Subcutaneous abdominal adipose tissue (tissue), 5 donors: ENCODE measurements at regions not wholly inside any gene's neighbourhood (a gene's known extent, or its start where the extent isn't known, plus 50 kb on each side); places are given as distances from the start of the nearest gene placed in this dataset.

Experiments
- H3K27ac ChIP-seq: one replicate; pipeline ENCODE4 v1.7.0; 2013; ENCODE audit warnings: low read depth, mild to moderate bottlenecking, inconsistent platforms, low read length, moderate library complexity
- H3K27me3 ChIP-seq, 5 donors: one replicate each; pipeline ENCODE4 v1.7.0; 2013; ENCODE audit warnings: low read length in 5 of 5, inconsistent platforms in 1 of 5; ENCODE audit not compliant: control insufficient read depth in 5 of 5, insufficient read depth in 4 of 5
- H3K36me3 ChIP-seq, 5 donors: one replicate each; pipeline ENCODE4 v1.7.0; 2013; ENCODE audit warnings: low read length in 5 of 5; ENCODE audit not compliant: control insufficient read depth in 5 of 5, insufficient read depth in 5 of 5
- H3K4me1 ChIP-seq, 5 donors: one replicate each; pipeline ENCODE4 v1.7.0; 2013; ENCODE audit warnings: low read length in 5 of 5, mild to moderate bottlenecking in 3 of 5, moderate library complexity in 1 of 5; ENCODE audit not compliant: control insufficient read depth in 5 of 5, insufficient read depth in 5 of 5
- H3K4me3 ChIP-seq, 5 donors: one replicate each; pipeline ENCODE4 v1.7.0; 2013; ENCODE audit warnings: low read length in 5 of 5, low read depth in 1 of 5
- H3K9ac ChIP-seq, 5 donors: one replicate each; pipeline ENCODE4 v1.7.0; 2013; ENCODE audit warnings: low read length in 5 of 5, mild to moderate bottlenecking in 4 of 5, moderate library complexity in 3 of 5
- H3K9me3 ChIP-seq, 5 donors: one replicate each; pipeline ENCODE4 v1.7.0; 2013; ENCODE audit warnings: low read length in 5 of 5; ENCODE audit not compliant: control insufficient read depth in 5 of 5
- donor health status: healthy.
- donor health status: healthy.
- donor health status: healthy.
- donor health status: healthy.
- donor health status: healthy.

DNA sequence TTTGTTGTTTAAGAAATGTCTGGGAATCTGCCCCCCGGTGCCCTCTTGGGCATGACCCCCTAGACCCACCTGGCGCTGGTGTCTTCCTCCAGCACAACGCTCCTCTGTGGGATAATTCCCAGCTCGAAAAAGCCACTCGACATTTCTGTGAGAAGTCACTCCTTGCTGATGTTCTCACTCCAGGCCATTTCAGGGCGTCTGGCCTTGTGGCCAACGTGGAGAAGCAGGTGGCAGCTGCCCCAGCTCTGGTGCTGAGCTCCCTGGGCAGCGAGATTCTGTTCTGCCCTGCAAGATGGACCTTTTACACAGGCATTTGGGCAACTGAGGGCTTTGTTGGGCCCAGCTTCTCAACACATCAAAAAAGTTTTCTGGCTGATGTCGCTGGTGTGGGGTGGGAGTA, 147.7 kb upstream of the WNT4 start:
- H3K27ac ChIP-seq = no peak overlapping the region
- H3K36me3 ChIP-seq = no peaks in the 10 kb centered on the region
- H3K4me3 ChIP-seq = no peak overlapping the region
- no peak overlapping the region for H3K9ac ChIP-seq
- peaks cover 0 to 5% (median 5%) of the 10 kb centered on the region in 5 donors for H3K9me3 ChIP-seq
- no peaks in the 10 kb centered on the region for H3K4me1 ChIP-seq
- H3K27me3 ChIP-seq = peaks cover 0 to 16% (median 5%) of the 10 kb centered on the region in 5 donors

DNA sequence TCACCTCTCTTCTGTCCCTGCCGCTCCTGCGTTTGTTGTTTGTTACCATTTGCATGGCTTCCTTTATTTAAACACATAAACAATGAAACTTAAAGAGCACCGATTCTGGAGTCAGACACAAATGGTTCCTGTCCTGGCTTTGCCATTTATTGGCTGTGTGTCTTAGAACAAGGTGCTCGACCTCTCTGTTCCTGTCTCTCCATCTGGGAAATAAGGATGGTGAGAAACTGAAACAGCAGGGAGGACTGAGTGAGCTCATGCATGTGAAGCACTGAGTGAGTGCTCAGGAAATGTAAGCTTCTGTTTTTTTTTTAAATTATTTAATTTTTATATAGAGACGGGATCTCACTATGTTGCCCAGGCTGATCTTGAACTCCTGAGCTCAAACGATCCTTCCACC, 148.2 kb upstream of the WNT4 start:
- peaks cover 0 to 16% (median 5%) of the 10 kb centered on the region in 5 donors for H3K27me3 ChIP-seq
- no peak overlapping the region for H3K4me3 ChIP-seq
- H3K9ac ChIP-seq = no peak overlapping the region
- no peaks in the 10 kb centered on the region for H3K36me3 ChIP-seq
- no peaks in the 10 kb centered on the region for H3K4me1 ChIP-seq
- H3K9me3 ChIP-seq = peaks cover 0 to 5% (median 5%) of the 10 kb centered on the region in 5 donors
- no peak overlapping the region for H3K27ac ChIP-seq

GRCh38 chr1:22291494-22291893, 148.6 kb upstream of the WNT4 start:
- no peaks in the 10 kb centered on the region for H3K4me1 ChIP-seq
- H3K9ac ChIP-seq = no peak overlapping the region
- no peak overlapping the region for H3K27ac ChIP-seq
- no peak overlapping the region for H3K4me3 ChIP-seq
- H3K9me3 ChIP-seq = peaks cover 0 to 5% (median 5%) of the 10 kb centered on the region in 5 donors
- H3K36me3 ChIP-seq = no peaks in the 10 kb centered on the region
- H3K27me3 ChIP-seq = peaks cover 1 to 17% (median 7%) of the 10 kb centered on the region in 5 donors

DNA sequence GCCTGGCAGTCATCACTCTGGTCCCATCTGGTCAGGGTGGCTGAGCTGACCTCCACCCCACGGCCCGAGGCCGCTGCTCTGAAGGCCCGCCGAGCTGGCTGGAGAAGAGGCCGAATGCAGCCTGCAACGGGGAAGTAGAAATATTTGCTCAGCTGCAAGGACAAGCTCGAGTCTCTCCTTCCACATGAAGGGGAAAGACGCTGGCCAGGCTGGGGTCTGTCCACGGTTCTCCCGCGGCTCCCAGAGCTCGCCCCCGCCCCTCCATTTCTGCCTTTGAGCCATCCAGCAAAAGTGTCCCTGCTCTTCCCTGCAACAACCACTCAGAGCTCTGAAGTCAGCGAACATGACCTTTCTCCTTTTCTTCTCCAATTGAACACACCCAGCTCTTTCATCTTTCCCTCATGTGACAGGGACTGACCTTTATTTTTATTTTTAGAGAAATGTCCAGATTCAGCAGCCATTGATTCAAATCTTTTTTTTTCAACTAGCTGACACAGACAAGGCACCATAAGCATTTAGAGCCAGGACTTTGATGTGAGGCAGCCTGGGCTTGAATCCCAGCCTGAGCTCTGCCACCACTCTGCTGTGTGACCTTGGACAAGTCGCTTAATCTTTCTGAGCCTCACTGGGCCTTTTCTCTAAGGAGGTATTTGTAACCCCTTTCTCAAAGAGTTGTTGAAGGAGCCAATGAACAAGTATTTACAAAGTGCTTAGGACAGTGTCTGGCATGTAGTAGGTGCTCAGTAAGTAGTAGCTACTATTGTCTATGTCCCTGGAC, 149.3 kb upstream of the WNT4 start:
- no peak overlapping the region for H3K27ac ChIP-seq
- peaks cover 0 to 5% (median 0%) of the 10 kb centered on the region in 5 donors for H3K4me1 ChIP-seq
- H3K9me3 ChIP-seq = peaks cover 0 to 5% (median 5%) of the 10 kb centered on the region in 5 donors
- no peak overlapping the region for H3K4me3 ChIP-seq
- no peak overlapping the region for H3K9ac ChIP-seq
- peaks cover 5 to 21% (median 12%) of the 10 kb centered on the region in 5 donors for H3K27me3 ChIP-seq
- H3K36me3 ChIP-seq = no peaks in the 10 kb centered on the region

DNA sequence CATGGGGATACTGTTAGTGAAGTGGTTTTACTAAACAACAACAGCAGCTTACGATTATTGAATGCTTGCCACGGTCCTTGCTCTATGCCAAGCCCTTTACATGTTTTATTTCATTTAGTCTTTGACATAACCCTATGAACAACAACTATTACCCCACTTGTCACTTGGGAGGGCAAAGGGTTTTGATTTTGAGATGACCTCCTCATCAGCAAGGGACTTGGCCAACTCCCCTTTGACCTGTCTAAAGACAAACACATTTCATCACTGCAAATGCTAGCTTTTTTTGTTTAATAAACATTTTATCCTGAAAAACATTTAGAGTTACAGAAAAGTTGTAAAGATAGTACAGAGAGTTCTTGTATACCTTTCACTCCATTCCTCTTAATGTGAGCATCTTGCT, 152.5 kb upstream of the WNT4 start:
- Histone ChIP-seq H3K4me3 (no peak overlapping the region), H3K9ac (no peak overlapping the region), H3K27ac (no peak overlapping the region), H3K27me3 (peaks cover 7 to 31% (median 17%) of the 10 kb centered on the region in 5 donors), H3K4me1 (peaks cover 0 to 6% (median 0%) of the 10 kb centered on the region in 5 donors), H3K9me3 (peaks cover 0 to 5% (median 5%) of the 10 kb centered on the region in 5 donors), H3K36me3 (no peaks in the 10 kb centered on the region)

DNA sequence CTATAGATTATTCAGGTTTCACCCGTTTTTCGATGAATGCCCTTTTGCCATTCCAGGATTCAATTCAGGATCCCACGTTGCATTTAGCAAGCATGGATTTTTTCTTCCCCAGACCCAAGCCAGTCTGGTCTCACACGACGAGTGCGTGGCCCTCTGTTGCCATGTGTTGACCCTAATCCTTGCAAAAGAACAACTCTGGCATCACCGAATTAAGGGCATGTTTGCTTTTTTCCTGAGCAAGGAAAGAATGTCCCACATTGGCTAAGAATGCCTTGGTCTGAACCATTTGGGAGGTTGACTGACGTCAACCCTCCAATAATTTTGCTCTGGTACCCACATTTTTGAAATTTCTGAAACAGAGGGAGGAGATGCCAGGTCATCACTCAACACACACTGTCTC, 153.0 kb upstream of the WNT4 start:
- H3K27me3 ChIP-seq = peaks cover 7 to 31% (median 17%) of the 10 kb centered on the region in 5 donors
- H3K27ac ChIP-seq = no peak overlapping the region
- H3K36me3 ChIP-seq = no peaks in the 10 kb centered on the region
- no peak overlapping the region for H3K4me3 ChIP-seq
- H3K9me3 ChIP-seq = peaks cover 0 to 6% (median 5%) of the 10 kb centered on the region in 5 donors
- no peak overlapping the region for H3K9ac ChIP-seq
- H3K4me1 ChIP-seq = peaks cover 0 to 6% (median 0%) of the 10 kb centered on the region in 5 donors

GRCh38 chr1:22296701-22297591, 154.0 kb upstream of the WNT4 start:
- Histone ChIP-seq H3K27ac (no peak overlapping the region), H3K4me3 (no peak overlapping the region), H3K9me3 (peaks cover 0 to 9% (median 5%) of the 10 kb centered on the region in 5 donors), H3K36me3 (no peaks in the 10 kb centered on the region), H3K27me3 (peaks cover 7 to 31% (median 16%) of the 10 kb centered on the region in 5 donors), H3K4me1 (peaks cover 0 to 6% (median 0%) of the 10 kb centered on the region in 5 donors), H3K9ac (no peak overlapping the region)

DNA sequence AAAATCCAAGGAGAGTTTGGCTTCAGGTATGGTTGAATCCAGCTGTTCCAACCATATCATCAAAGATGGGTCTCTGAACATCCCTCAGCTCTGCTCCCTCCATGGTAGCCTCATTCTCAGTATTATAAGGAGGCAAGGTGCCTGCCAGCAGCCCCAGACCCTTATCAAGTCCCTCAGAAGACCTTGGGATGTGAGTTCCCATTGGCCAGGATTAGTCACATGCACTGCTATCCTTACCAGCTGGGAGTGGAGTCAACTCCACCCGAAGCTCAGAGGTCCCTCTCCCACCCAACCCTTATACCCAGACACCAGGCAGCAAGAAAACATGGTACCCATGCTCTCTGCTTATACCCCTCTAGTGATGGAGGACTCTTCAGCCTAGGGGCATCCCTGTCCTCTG, 153.7 kb upstream of the ZBTB40 start:
- Histone ChIP-seq H3K27ac (no peak overlapping the region), H3K27me3 (peaks cover 7 to 31% (median 14%) of the 10 kb centered on the region in 5 donors), H3K4me3 (no peak overlapping the region), H3K9ac (no peak overlapping the region), H3K9me3 (peaks cover 0 to 9% (median 5%) of the 10 kb centered on the region in 5 donors), H3K36me3 (no peaks in the 10 kb centered on the region), H3K4me1 (peaks cover 0 to 6% (median 0%) of the 10 kb centered on the region in 5 donors)

GRCh38 chr1:22303816-22304215, 147.8 kb upstream of the ZBTB40 start:
- Histone ChIP-seq H3K36me3 (no peaks in the 10 kb centered on the region), H3K9ac (no peak overlapping the region), H3K4me1 (no peaks in the 10 kb centered on the region), H3K27me3 (peaks cover 0 to 3% (median 0%) of the 10 kb centered on the region in 5 donors), H3K9me3 (peaks cover 0 to 8% (median 0%) of the 10 kb centered on the region in 5 donors), H3K4me3 (no peak overlapping the region), H3K27ac (no peak overlapping the region)

DNA sequence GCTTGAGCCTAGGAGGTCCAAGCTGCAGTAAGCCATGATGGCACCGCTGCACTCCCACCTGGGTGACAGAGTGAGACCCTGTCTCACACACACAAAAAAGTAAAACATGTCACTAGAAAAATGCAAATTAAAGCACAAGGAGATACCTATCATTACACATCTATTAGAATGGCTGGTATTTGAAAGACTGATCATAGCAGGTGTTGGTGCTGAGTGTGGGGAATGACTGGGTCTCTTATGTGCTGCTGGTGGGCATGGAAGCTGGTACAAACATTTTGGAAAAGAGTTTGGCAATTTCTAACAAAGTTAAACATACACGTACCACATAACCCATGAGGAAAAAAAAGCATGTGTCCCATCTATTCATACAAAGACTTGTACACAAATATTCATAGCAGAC, 142.1 kb upstream of the ZBTB40 start:
- Histone ChIP-seq H3K9ac (no peak overlapping the region), H3K4me3 (no peak overlapping the region), H3K27me3 (peaks cover 0 to 12% (median 0%) of the 10 kb centered on the region in 5 donors), H3K9me3 (peaks cover 0 to 5% (median 0%) of the 10 kb centered on the region in 5 donors), H3K36me3 (no peaks in the 10 kb centered on the region), H3K27ac (no peak overlapping the region), H3K4me1 (no peaks in the 10 kb centered on the region)
